Muscle of arm (tissue), 1 donor: ENCODE measurements at regions not wholly inside any gene's neighbourhood (a gene's known extent, or its start where the extent isn't known, plus 50 kb on each side); places are given as distances from the start of the nearest gene placed in this dataset.

Experiments
- DNase-seq: peaks from one replicate; pipeline ENCODE4 v3.0.0-alpha.2; 2013

- no peak for DNase-seq
Observed at GRCh38 chr3:30169487-30169886, 436.9 kb upstream of the TGFBR2 start.

DNA sequence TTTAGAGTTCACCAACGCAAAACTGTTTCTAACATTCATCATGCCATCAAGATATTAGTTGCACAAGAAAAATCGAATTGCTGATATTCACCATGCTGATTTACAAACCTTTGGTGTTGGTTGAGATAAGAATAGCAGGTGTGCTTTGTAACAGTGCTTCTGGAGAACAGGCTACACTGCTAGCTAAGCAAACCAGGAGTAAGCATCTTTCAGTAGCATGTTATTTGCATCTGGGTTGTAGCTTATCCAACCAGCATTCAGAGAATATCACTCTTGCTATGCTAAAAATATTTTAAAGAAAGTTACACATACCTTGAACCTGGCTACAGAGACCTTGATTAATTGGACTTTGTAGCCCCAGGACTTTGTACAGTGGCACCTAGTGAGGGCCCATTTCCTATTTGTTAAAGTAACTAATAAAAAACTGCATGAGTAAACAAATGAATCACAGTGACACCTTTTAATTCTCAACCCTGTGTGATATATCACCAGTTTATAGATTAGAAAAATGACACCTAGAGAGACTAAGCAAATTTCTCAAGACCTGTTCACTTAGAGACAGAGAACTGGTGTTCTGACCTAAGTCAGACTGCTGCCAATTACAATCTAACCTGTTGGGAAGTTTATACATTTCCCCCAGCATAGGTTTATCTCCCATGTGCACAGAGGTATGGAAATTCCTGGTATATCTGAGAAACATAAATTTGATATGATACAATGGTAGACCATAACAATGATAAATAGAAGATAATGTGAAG lies 435.5 kb upstream of the TGFBR2 start:
- DNase-seq = no peak

GRCh38 chr3:30174357-30174756 lies 432.0 kb upstream of the TGFBR2 start:
- DNase-seq = no peak

DNA sequence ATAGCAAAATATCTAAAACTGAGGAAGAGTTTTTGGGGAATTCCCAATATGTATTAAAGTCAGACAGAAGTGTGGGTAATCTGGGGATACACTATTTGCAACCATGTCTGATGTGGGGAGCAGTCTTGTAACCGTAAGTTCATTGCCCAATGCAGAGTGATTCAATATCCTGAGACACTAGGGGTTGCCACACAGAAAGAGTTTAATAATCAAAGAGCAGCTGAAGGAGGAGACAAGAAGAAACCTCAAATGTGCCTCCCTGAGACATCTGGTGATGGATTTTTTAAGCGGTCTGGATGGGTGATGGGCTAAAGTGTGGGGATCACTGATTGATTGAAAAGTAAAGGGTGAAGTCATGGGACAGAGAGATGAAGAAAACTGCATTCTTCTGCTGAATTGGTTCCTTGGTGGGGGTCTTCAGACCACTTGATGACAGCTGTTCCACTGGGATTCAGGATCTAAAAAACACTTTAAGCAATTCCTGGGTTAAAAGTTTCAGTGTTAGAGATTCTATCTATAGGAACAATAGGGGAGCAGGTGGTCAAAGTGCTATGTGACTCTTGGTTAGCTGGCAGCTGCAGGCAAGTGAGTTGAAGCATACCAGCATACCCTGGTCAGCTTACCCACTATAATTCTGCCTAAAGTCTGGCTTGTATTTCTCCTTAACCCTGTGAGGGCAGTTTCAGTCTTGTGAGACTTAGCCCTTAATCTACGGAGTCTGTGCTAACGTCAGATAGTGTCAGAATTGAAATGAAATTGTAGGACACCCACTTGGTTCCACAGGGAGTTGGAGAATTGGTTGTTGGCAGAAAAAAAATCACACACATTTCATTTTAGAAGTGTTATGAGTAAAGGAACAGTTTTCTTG lies 425.9 kb upstream of the TGFBR2 start:
- no peak for DNase-seq

DNA sequence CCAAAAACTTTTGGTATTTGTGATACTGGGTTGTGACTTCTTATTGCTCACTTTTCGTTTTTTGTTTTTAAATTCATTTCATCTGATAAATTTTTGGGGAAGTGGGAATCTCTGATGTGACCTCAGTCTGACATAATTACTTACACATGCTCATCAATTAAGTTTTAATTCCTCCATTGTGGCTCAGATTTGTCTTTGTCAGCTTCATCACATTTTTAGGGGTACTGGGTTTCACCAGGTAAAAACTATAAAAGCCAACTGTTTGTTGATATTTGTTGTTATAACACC lies 425.3 kb upstream of the TGFBR2 start:
- DNase-seq = no peak

- no peak for DNase-seq
Observed at GRCh38 chr3:30181581-30181980, 424.8 kb upstream of the TGFBR2 start.

DNA sequence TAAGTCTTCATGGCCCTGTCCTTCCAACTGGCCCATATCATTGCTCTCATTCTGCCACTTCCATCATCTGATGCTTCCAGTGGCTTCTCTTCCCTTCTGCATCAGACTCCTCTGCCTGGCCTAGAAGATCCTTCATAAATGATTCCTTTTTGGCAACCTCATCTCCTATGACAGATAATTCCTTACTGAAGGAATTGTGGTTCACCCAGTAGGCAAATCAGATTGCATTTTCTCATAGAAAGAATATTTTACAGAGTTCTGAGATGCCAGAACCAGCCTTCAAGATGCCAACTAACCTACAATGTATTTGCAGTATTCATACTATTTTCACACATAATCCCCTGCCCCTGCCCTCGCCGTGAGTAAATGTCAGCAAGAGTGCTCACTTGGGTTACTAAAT lies 423.0 kb upstream of the TGFBR2 start:
- DNase-seq = no peak

GRCh38 chr3:30184091-30184810 lies 422.1 kb upstream of the TGFBR2 start:
- DNase-seq = no peak

GRCh38 chr3:30185872-30186271 lies 420.5 kb upstream of the TGFBR2 start:
- no peak for DNase-seq

DNA sequence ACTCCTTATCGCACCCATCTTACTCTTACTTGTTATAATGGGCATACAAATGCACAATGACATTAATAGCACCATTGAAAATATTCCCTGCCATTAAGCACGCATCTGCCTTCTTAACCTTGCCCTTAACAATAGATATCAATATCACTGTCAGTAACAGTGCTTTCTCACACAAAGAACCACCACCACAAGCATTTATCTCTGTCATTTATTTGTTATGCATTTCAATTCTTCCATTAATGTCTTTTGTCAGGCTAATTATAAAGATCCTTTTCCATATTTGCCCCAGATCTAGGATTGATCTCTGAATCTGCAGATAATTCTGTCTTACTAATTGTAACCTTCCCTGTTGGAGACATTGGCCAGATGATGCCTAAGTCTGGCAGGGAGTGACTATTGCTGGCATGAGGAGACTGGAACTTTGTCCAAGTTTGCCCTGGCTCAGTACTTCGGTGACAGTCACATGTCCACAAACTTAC lies 419.6 kb upstream of the TGFBR2 start:
- DNase-seq = no peak

GRCh38 chr3:30187366-30187765 lies 419.0 kb upstream of the TGFBR2 start:
- DNase-seq = no peak

DNA sequence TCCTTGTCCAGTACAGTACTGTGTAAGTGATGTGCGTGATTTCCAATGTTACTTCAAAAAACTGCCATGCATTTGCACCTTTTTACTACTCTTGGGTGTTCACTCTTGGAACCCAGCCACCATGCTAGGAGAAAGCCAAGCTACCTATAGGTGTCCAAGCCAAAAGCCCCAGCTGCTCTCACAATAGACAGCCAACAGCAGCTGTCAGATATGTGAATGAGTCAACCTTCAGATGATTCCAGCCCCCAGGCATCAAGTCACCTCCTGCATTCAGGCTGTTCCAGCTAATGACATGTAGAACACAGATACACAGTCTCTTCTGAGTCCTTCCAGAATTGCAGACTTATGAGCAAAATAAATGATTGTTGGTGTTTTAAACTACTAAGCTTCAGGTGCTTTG lies 417.7 kb upstream of the TGFBR2 start:
- DNase-seq = no peak

DNA sequence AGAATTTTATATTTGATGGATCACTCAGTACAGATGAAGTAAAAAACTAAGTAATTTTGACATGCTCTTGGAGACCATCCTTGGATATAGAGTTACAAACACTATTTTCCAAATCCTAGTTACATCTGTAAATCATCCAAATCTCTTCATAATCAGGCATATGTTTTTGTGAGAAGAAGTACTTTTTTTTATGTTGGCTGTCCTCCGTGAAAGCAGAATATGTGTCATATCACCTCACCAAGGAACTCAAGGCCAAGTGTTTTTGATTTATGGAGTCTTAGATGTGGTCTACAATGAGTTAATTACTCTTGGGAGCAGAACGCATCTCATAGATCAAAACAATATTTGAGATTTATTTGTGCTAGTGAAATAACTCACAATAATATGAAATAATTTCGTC lies 416.5 kb upstream of the TGFBR2 start:
- peak; percentile 71 for DNase-seq

DNA sequence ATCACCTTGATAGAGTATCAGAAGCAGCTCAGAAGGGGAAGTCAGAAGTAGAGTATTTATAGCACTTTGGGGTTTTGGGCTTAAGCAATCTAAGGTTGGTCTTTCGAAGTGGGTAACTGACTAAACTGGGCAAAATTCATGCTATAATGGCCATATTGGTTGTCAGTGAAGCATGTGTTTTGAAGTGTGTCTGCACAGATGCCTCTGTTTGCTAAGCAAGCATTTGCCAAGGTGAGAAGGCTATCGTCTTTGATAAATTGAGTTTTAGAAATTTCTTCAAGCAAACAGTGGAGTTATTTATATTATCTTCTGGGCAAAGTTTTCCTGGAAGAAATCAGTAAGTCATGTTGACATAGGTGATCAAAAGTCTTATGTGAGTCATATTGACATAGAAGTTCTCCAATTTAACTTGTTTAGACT lies 412.8 kb upstream of the TGFBR2 start:
- DNase-seq = no peak

DNA sequence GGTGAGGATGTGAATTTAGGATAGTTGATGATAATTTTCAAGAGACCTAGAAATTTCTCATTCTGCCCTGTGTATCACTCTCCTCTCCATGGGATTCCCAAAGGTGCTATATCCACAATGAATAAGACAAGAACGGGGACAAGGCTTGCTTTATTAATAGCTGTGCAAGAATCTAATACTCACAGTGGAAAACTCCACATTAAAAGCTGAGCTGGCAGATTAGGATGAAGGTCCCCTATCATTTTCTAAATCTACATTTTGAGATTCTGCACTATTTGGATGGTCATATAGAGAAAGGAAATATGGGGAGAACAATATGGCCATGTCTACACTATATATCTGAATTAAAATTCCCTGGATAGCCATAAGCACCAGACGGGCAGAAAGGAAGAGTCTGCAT lies 411.0 kb upstream of the TGFBR2 start:
- DNase-seq = no peak

GRCh38 chr3:30198162-30198561 lies 408.2 kb upstream of the TGFBR2 start:
- DNase-seq = no peak

- peak; percentile 85 for DNase-seq
Observed at GRCh38 chr3:30199096-30199759, 407.2 kb upstream of the TGFBR2 start.

- no peak for DNase-seq
Observed at GRCh38 chr3:30199855-30200254, 406.5 kb upstream of the TGFBR2 start.

- DNase-seq = no peak
Observed at GRCh38 chr3:30201715-30202114, 404.7 kb upstream of the TGFBR2 start.

DNA sequence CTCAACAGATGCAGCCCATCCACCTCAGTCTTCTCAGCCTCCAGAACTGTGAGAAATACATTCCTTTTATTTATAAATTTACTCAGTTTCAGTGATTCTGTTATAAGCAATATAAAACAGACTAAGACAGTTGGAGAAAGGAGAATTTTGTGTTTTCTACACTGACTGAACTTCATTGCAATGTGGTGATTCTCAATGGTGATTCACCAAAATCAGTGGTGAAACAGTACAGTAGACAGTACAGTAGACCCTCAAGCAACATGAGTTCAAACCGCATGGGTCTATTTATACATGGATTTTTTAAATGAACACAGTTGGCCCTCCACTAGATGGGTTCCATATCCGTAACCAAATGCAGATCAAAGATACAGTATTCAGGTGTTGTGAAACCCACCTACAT lies 403.1 kb upstream of the TGFBR2 start:
- no peak for DNase-seq

DNA sequence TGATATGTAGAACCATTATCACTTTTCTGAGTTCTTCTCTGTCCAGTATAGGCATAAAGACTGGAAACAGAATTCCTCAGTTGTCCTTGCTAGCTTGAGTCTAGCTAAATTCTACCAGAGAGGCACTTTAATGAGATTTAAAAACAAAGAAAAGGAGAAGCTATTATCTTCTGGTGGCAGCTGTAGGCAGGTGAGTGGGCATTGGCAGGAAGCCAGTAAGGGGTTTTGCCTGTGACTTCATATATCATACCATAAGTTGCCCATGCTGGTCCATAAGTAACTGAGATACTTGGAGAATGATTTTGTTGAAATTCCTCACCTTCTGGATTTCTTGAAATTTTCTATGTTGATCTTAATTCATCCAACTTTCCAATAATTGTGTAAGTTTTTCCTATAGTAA lies 402.3 kb upstream of the TGFBR2 start:
- DNase-seq = no peak

GRCh38 chr3:30206051-30206450 lies 400.4 kb upstream of the TGFBR2 start:
- no peak for DNase-seq
